ENCODE measurements at regions not wholly inside any gene's neighbourhood (a gene's known extent, or its start where the extent isn't known, plus 50 kb on each side); places are given as distances from the start of the nearest gene placed in this dataset.

- POLR2A ChIA-PET: no interaction called here
- CTCF ChIA-PET: interaction anchor here (0.5 to 0.8 kb wide), 2 partner anchors 31 to 104 kb away, joined by 3 read pairs; no protein-coding TSS in a partner anchor
- Histone ChIP-seq H3K4me3 (no peak overlapping the region), H3K9me3 (no peaks in the 10 kb centered on the region), H3K4me2 (no peak overlapping the region), H3K4me1 (no peaks in the 10 kb centered on the region), H3K27ac (no peak overlapping the region)
- FAIRE-seq (no peak), DNase-seq (ENCODE audit: low read depth in 1 of 2, low spot score in 1 of 2) (no peak), ATAC-seq (no peak)
- 66% methylated on average over 22 of the region's 23 CpGs for WGBS (ENCODE audit: missing lambda C conversion rate)
- TF ChIP-seq RNF2 (IDR thresholded peaks at IDR 0.05; ENCODE audit: borderline replicate concordance, low read depth) (no peak), REST (IDR thresholded peaks at IDR 0.05) (no peak), EHF (CRISPR knock-in tag; IDR thresholded peaks at IDR 0.05) (no peak), HOXB5 (CRISPR knock-in tag; IDR thresholded peaks at IDR 0.05) (no peak), SREBF2 (IDR thresholded peaks at IDR 0.05) (no peak), TFCP2L1 (CRISPR knock-in tag; IDR thresholded peaks at IDR 0.05) (no peak), FOSL2 (IDR thresholded peaks at IDR 0.05) (no peak), FOSL2 (CRISPR knock-in tag; IDR thresholded peaks at IDR 0.05) (no peak), CBX8 (IDR thresholded peaks at IDR 0.05) (no peak), PBX3 (IDR thresholded peaks at IDR 0.05) (no peak), KDM5A (IDR thresholded peaks at IDR 0.05) (no peak)
Measured at GRCh38 chr3:127423856-127424765, 136.3 kb upstream of the PRR20G start.

- Histone ChIP-seq H3K4me1 (no peaks in the 10 kb centered on the region), H3K9me3 (no peaks in the 10 kb centered on the region), H3K4me3 (no peak overlapping the region), H3K4me2 (no peak overlapping the region), H3K27ac (no peak overlapping the region)
- 12% methylated on average over 17 of the region's 26 CpGs for WGBS (ENCODE audit: missing lambda C conversion rate)
- no peak for ATAC-seq
- ChIA-PET POLR2A (no interaction called here), CTCF (interaction anchor here (1.0 kb wide), 1 partner anchor 50 kb away, joined by 3 read pairs; no protein-coding TSS in a partner anchor)
- FAIRE-seq: no peak
- TF ChIP-seq JUNB (IDR thresholded peaks at IDR 0.05): no peak
- TF ChIP-seq NR3C1 (IDR thresholded peaks at IDR 0.05): no peak
- no peak for DNase-seq (ENCODE audit: low read depth in 1 of 2, low spot score in 1 of 2)
Measured at GRCh38 chr3:127422663-127423375, 135.0 kb upstream of the PRR20G start.

GRCh38 chr3:127421943-127422662 lies 134.3 kb upstream of the PRR20G start:
- no peak overlapping the region for H3K4me3 ChIP-seq
- no peak overlapping the region for H3K27ac ChIP-seq
- H3K9me3 ChIP-seq: no peaks in the 10 kb centered on the region
- DNase-seq (ENCODE audit: low read depth in 1 of 2, low spot score in 1 of 2): no peak
- no peak overlapping the region for H3K4me2 ChIP-seq
- ChIA-PET POLR2A (no interaction called here), CTCF (interaction anchor here (0.5 to 3.2 kb wide), 3 partner anchors 33 to 134 kb away, joined by 3 to 8 read pairs (median 3); partner anchors contain the start of gene PRR20G)
- no peak for FAIRE-seq
- WGBS (ENCODE audit: missing lambda C conversion rate): 12% methylated on average over 5 of the region's 10 CpGs
- ATAC-seq: no peak
- no peaks in the 10 kb centered on the region for H3K4me1 ChIP-seq
- TF ChIP-seq HMGXB4 (CRISPR knock-in tag; IDR thresholded peaks at IDR 0.05; ENCODE audit: borderline replicate concordance) (no peak), MAFK (IDR thresholded peaks at IDR 0.05; ENCODE audit: partially characterized antibody) (no peak), RNF2 (IDR thresholded peaks at IDR 0.05; ENCODE audit: borderline replicate concordance, low read depth) (no peak), CHD2 (IDR thresholded peaks at IDR 0.05; ENCODE audit: low read length, partially characterized antibody) (no peak), JUN (IDR thresholded peaks at IDR 0.05) (no peak), JUNB (IDR thresholded peaks at IDR 0.05) (no peak), GATA3 (IDR thresholded peaks at IDR 0.05; ENCODE audit: borderline replicate concordance) (no peak), ZSCAN20 (CRISPR knock-in tag; IDR thresholded peaks at IDR 0.05) (no peak), FOSB (CRISPR knock-in tag; IDR thresholded peaks at IDR 0.05) (no peak), ATOH8 (CRISPR knock-in tag; IDR thresholded peaks at IDR 0.05; ENCODE audit: low read depth) (no peak), HOXB13 (CRISPR knock-in tag; IDR thresholded peaks at IDR 0.05; ENCODE audit: low read depth) (no peak), EHMT2 (IDR thresholded peaks at IDR 0.05; ENCODE audit: low read depth) (no peak), CHD4 (IDR thresholded peaks at IDR 0.05; ENCODE audit: borderline replicate concordance) (no peak), HDAC2 (IDR thresholded peaks at IDR 0.05) (no peak)
